H1 (cell line): ENCODE measurements at regions not wholly inside any gene's neighbourhood (a gene's known extent, or its start where the extent isn't known, plus 50 kb on each side); places are given as distances from the start of the nearest gene placed in this dataset.

Experiments used
- CEBPB ChIP-seq: IDR thresholded peaks from 2 replicates; pipeline ENCODE4 v1.6.1; 2012; ENCODE audit warnings: low read depth, low read length
- CTCF ChIP-seq, 3 experiments: IDR thresholded peaks; 1 replicate in 2 of 3; 2 replicates in 1 of 3; pipeline versions ENCODE4 v1.5.1 to v1.6.1; 2011; ENCODE audit warnings: low read length in 3 of 3, mild to moderate bottlenecking in 3 of 3, inconsistent platforms in 2 of 3, low read depth in 1 of 3, moderate library complexity in 1 of 3; ENCODE audit not compliant: insufficient read depth in 1 of 3; ENCODE audit errors: control extremely low read depth in 1 of 3
- EP300 ChIP-seq, 2 experiments: IDR thresholded peaks; 1 replicate in 1 of 2; 2 replicates in 1 of 2; pipeline ENCODE4 v1.6.1; 2011 to 2012; ENCODE audit warnings: low read depth in 2 of 2, low read length in 2 of 2, mild to moderate bottlenecking in 2 of 2, borderline replicate concordance in 1 of 2, inconsistent platforms in 1 of 2, moderate library complexity in 1 of 2
- HDAC2 ChIP-seq, 2 experiments: fragments of 300-600 bp in 1 of 2; sonication (generic) in 1 of 2; IDR thresholded peaks; 2 replicates each; pipeline ENCODE4 v1.6.1; 2011 to 2012; ENCODE audit warnings: low read depth in 2 of 2, low read length in 2 of 2, mild to moderate bottlenecking in 2 of 2, moderate library complexity in 2 of 2, borderline replicate concordance in 1 of 2, inconsistent platforms in 1 of 2
- JUN ChIP-seq: IDR thresholded peaks from 2 replicates; pipeline ENCODE4 v1.6.1; 2011; ENCODE audit warnings: low read depth, mild to moderate bottlenecking, improper control_type of control experiment, low read length
- JUND ChIP-seq: IDR thresholded peaks from 2 replicates; pipeline ENCODE4 v1.6.1; 2011; ENCODE audit warnings: mild to moderate bottlenecking, improper control_type of control experiment, low read length
- POLR2A ChIP-seq, 2 experiments: IDR thresholded peaks; 1 replicate in 1 of 2; 2 replicates in 1 of 2; pipeline ENCODE4 v1.6.1; 2011; ENCODE audit warnings: low read depth in 2 of 2, low read length in 2 of 2, mild to moderate bottlenecking in 2 of 2; ENCODE audit errors: control extremely low read depth in 1 of 2
- POLR2AphosphoS5 ChIP-seq: IDR thresholded peaks from 2 replicates; pipeline ENCODE4 v1.6.1; 2011; ENCODE audit warnings: low read depth, low read length
- SIN3A ChIP-seq, 2 experiments: IDR thresholded peaks in 1 of 2; conservative IDR thresholded peaks in 1 of 2; 2 replicates each; pipeline ENCODE4 v1.6.1; 2011 to 2012; ENCODE audit warnings: low read length in 2 of 2, improper control_type of control experiment in 1 of 2, low read depth in 1 of 2, mild to moderate bottlenecking in 1 of 2
- SP1 ChIP-seq: IDR thresholded peaks from 2 replicates; pipeline ENCODE4 v1.6.1; 2011; ENCODE audit warnings: low read depth, low read length
- TCF12 ChIP-seq: IDR thresholded peaks from 2 replicates; pipeline ENCODE4 v1.6.1; 2011; ENCODE audit warnings: low read depth, mild to moderate bottlenecking, low read length
- ZNF274 ChIP-seq: IDR thresholded peaks from 2 replicates; pipeline ENCODE4 v1.7.0; 2012; ENCODE audit warnings: low read length, borderline replicate concordance; ENCODE audit errors: extremely low read depth
- TF ChIP-seq, protein P1 (sequence below): IDR thresholded peaks from 2 replicates; pipeline ENCODE4 v1.6.1; 2012; ENCODE audit warnings: inconsistent platforms

DNA sequence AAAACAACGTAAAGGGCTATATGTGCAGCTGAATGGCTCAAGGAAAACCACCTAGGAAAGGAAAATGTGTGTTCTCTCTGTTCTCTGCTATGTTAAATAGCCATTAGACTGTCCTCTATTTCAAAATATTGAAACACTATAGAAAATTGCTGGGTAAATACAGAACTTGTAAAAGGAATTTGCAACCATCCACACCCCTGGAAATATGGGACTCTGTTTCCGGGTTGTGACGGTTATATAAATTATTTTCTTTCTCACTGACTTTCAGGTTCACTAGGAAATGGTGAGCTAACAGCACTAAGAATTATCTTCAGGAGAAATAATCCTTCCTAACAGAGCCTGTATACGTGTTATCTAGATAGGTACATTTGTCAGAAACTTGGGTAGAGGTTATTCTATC is 161.0 kb upstream of the DKK2 start:
- TF ChIP-seq CTCF (IDR thresholded peaks at IDR 0.05; ENCODE audit: control extremely low read depth in 1 of 3, insufficient read depth in 1 of 3, low read depth in 1 of 3, low read length in 3 of 3) (no peak), EP300 (IDR thresholded peaks at IDR 0.05; ENCODE audit: borderline replicate concordance in 1 of 2, low read depth in 2 of 2, low read length in 2 of 2) (no peak), JUN (no peak), JUND (no peak), HDAC2 (IDR thresholded peaks at IDR 0.05; ENCODE audit: borderline replicate concordance in 1 of 2, low read depth in 2 of 2, low read length in 2 of 2) (no peak), POLR2AphosphoS5 (no peak), CEBPB (no peak), TCF12 (no peak), SIN3A (conservative IDR thresholded peaks at IDR 0.05 in 1 of 2, IDR thresholded peaks at IDR 0.05 in 1 of 2; ENCODE audit: low read depth in 1 of 2, low read length in 2 of 2) (no peak), ZNF274 (no peak), SP1 (no peak), POLR2A (IDR thresholded peaks at IDR 0.05; ENCODE audit: control extremely low read depth in 1 of 2, low read depth in 2 of 2, low read length in 2 of 2) (no peak)
- TF ChIP-seq, protein P1, sequence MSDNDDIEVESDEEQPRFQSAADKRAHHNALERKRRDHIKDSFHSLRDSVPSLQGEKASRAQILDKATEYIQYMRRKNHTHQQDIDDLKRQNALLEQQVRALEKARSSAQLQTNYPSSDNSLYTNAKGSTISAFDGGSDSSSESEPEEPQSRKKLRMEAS = no peak
